GM12864 (cell line): ENCODE measurements at regions not wholly inside any gene's neighbourhood (a gene's known extent, or its start where the extent isn't known, plus 50 kb on each side); places are given as distances from the start of the nearest gene placed in this dataset.

ENCODE experiments used
- DNase-seq: peaks from one replicate; pipeline ENCODE4 v3.0.0-alpha.2; 2011; ENCODE audit warnings: low read depth
- H3K4me3 ChIP-seq: 2 replicates; pipeline ENCODE4 v1.5.1; 2011; ENCODE audit warnings: mild to moderate bottlenecking, low read depth, low read length, control low read depth
- TF ChIP-seq, protein P1 (sequence below): IDR thresholded peaks from 2 replicates; pipeline ENCODE4 v1.5.1; 2011; ENCODE audit warnings: low read depth, mild to moderate bottlenecking, moderate library complexity, low read length, control low read depth, inconsistent platforms; ENCODE audit errors: missing control alignments

GRCh38 chr6:79784395-79784753 lies 153.2 kb downstream of the SH3BGRL2 start:
- TF ChIP-seq, protein P1, sequence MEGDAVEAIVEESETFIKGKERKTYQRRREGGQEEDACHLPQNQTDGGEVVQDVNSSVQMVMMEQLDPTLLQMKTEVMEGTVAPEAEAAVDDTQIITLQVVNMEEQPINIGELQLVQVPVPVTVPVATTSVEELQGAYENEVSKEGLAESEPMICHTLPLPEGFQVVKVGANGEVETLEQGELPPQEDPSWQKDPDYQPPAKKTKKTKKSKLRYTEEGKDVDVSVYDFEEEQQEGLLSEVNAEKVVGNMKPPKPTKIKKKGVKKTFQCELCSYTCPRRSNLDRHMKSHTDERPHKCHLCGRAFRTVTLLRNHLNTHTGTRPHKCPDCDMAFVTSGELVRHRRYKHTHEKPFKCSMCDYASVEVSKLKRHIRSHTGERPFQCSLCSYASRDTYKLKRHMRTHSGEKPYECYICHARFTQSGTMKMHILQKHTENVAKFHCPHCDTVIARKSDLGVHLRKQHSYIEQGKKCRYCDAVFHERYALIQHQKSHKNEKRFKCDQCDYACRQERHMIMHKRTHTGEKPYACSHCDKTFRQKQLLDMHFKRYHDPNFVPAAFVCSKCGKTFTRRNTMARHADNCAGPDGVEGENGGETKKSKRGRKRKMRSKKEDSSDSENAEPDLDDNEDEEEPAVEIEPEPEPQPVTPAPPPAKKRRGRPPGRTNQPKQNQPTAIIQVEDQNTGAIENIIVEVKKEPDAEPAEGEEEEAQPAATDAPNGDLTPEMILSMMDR = no peak
- H3K4me3 ChIP-seq = no peak overlapping the region
- no peak for DNase-seq

GRCh38 chr6:79783670-79784394 lies 152.7 kb downstream of the SH3BGRL2 start:
- no peak for DNase-seq

GRCh38 chr6:79782792-79783580 lies 151.9 kb downstream of the SH3BGRL2 start:
- TF ChIP-seq, protein P1 = no peak
- DNase-seq = no peak
- no peak overlapping the region for H3K4me3 ChIP-seq

More at GRCh38 chr6:79783670-79784394, 152.7 kb downstream of the SH3BGRL2 start:
- TF ChIP-seq, protein P1 = no peak
- H3K4me3 ChIP-seq = no peak overlapping the region

GRCh38 chr6:79781916-79782315 lies 150.8 kb downstream of the SH3BGRL2 start:
- H3K4me3 ChIP-seq = no peak overlapping the region
- TF ChIP-seq, protein P1 = no peak
- DNase-seq = no peak

DNA sequence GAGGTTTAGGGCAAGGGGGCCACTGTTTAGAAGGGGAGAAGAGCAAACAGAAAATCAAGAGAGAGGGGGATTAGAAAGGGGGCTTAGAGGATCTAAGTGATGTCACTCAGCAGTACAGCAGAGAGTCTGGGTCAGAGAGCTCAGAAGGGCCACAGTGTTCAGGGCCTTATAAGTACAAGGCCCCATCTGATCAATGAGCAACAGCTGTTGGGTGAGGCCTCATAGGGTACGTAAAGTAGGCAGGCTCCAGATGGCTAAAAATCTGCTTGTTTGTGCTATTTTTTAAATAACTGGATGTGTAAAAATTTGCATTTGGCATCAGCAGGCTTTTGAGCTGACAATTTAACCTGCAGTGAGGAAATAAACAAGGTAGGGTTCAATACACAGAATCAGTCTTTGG lies 149.8 kb downstream of the SH3BGRL2 start:
- TF ChIP-seq, protein P1 = no peak
- H3K4me3 ChIP-seq = no peak overlapping the region
- DNase-seq = no peak

DNA sequence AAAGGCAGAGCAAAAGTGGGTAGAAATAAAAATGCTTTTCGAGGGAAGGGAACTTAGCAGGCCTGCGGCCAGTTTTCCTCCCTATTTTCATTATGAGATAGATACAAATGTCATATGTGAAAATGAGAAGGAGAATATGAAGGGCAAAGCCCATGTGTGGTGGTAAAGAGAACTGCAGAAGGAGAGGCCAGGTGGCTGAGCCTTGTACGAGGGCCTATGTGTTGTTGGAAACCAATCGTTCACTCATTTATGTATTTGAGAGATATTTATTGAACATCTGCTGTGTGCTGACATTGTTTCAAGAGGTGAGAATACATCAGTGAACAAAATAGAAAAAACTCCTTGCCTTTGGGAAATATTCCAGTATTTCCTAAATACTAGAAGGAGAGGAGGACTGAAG lies 147.7 kb downstream of the SH3BGRL2 start:
- no peak overlapping the region for H3K4me3 ChIP-seq
- TF ChIP-seq, protein P1 = no peak
- DNase-seq = no peak
